ENCODE measurements at regions not wholly inside any gene's neighbourhood (a gene's known extent, or its start where the extent isn't known, plus 50 kb on each side); places are given as distances from the start of the nearest gene placed in this dataset.

DNA sequence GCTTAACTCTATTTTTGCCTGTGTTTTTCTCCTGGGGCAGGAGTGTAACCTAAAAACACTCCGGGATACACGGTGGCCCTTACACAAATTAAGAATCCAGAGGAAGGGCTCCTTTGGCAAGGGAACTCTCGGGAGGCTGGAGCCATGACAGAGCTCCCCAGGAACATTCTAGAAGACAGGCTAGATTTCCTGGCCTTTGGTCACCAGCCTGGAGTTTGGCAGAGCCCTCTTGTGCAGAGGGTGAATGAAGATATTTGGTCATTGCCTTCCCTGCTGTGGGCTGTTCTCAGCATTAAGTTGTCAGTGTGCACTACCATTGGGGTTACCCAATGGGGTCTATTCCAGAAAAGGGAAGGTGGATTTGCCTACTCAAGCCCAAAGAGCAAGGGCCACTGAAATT, 53.8 kb upstream of the LNX1 start:
- no peak for DNase-seq

DNA sequence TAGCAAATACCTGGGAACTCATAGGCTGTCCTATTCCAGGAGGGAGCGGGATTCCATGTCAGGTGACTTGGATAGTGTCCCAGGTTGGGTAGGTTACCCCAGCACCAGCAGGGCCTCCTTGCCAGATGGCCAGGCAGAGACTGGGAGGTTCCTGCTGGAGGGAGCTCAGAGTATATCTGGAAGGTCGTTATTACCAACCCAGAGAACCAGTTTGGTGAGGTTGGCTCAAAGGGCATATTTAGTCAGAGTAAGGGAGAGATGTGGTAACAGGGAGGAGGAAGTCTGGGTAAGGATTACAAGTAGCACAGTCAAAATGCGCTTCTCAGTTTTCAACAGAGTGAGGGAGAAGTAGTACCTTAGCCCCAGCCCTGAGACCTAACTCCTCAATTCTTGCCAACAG, 53.3 kb upstream of the LNX1 start:
- no peak for DNase-seq

Measured in right lung (tissue), 2 donors.